ENCODE measurements at regions not wholly inside any gene's neighbourhood (a gene's known extent, or its start where the extent isn't known, plus 50 kb on each side); places are given as distances from the start of the nearest gene placed in this dataset.

DNA sequence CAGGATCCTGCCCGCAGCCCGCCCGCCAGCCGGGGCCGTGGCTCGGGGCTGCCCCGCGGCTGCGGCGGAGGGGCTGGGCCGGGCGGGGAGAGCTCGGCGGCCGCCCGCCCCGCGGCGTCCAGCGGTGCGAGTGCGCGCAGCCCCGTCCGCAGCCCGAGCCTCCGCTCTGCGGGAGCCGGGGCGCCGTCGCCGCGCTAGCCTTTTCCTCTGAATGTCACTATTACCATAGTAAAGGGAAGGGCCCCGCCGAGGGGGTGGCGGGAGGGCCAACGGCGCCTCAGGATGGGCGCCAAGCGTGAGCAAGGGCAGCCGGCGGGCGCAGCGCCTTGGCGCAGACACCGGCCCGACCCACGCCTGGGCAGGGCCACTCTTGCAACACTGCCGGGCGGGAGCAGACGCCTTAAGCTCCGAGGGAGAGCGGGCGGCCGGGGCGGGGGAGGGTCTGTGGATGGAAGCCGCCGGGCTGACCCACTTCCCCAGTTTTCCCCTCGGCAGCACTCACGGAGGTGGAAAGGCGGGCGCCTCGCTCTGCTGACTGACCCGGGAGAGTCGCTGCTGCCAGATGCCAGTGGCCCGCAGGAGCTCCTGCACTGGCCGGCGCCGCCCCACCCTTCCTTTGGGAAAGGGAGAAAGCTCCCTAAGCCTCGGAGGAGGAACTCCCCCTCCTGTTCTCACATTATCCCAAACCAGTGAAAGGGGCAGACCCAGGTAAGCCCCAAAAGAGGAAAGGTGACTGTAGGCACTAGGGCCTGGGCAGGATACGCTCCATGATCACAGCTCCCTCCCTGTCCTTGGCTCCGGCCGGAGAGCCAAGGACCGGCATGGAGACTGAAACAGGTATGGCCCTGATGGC, 329.4 kb downstream of the HNRNPD start:
- TF ChIP-seq, protein P1, sequence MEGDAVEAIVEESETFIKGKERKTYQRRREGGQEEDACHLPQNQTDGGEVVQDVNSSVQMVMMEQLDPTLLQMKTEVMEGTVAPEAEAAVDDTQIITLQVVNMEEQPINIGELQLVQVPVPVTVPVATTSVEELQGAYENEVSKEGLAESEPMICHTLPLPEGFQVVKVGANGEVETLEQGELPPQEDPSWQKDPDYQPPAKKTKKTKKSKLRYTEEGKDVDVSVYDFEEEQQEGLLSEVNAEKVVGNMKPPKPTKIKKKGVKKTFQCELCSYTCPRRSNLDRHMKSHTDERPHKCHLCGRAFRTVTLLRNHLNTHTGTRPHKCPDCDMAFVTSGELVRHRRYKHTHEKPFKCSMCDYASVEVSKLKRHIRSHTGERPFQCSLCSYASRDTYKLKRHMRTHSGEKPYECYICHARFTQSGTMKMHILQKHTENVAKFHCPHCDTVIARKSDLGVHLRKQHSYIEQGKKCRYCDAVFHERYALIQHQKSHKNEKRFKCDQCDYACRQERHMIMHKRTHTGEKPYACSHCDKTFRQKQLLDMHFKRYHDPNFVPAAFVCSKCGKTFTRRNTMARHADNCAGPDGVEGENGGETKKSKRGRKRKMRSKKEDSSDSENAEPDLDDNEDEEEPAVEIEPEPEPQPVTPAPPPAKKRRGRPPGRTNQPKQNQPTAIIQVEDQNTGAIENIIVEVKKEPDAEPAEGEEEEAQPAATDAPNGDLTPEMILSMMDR (optimal IDR thresholded peaks at IDR 0.05 in 1 of 3, IDR thresholded peaks at IDR 0.05 in 1 of 3, conservative IDR thresholded peaks at IDR 0.05 in 1 of 3; ENCODE audit: extremely low read depth in 1 of 3, insufficient read depth in 2 of 3, low read length in 3 of 3) = no peak
- TF ChIP-seq EZH2 (IDR thresholded peaks at IDR 0.05; ENCODE audit: low read length) = peak; percentile 52

All from keratinocyte (primary cell).